Stimulated activated CD8-positive, alpha-beta memory T cell treated with anti-CD3 and anti-CD28 coated beads, Interleukin-2, amount 100 ng/mL, for 48 hours (primary cell): ENCODE measurements at regions not wholly inside any gene's neighbourhood (a gene's known extent, or its start where the extent isn't known, plus 50 kb on each side); places are given as distances from the start of the nearest gene placed in this dataset.
"Not testable (repeated sequence)": the region's sequence is repeated elsewhere in the genome, so short reads cannot be mapped to it uniquely, and the experiment has no call there.

ENCODE experiments used
- DNase-seq, 2 donors: peaks; one replicate each; pipeline ENCODE4 v3.0.0-alpha.2; 2020; ENCODE audit warnings: low read depth in 2 of 2

DNA sequence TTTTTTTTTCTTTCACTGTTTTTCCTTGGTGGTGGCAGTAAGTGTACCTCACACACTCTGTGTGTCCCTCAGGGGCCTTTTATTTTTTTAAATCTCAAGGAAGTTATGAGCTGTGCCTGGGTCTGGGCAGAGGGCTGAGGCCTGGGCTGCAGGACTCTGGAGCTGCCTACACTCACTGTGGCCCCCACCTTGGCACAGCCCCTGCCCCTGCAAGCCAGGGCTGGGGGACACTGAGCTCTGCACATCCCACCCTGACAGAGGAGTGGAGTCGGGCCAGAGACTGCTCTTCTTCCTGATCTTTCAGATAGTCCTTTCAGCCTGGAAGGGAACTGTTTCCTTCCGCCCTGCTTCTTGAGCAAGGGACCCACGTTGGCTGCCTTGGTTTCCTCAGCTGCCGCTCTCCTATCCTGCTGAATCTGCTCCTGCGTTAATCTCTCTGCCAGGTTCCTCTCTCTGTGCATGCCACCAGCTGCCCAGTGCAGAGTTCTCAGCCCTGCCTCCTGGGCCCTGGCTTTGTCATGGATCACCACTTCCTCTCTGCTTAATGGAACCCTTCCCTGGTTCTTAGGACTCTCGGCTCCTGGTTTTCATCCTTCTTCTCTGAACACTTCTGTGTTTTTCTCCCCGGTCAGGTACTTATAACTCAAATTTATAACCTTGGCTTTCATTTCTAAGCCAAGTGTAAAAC is 502.3 kb downstream of the DIRAS2 start:
- DNase-seq: no peak

DNA sequence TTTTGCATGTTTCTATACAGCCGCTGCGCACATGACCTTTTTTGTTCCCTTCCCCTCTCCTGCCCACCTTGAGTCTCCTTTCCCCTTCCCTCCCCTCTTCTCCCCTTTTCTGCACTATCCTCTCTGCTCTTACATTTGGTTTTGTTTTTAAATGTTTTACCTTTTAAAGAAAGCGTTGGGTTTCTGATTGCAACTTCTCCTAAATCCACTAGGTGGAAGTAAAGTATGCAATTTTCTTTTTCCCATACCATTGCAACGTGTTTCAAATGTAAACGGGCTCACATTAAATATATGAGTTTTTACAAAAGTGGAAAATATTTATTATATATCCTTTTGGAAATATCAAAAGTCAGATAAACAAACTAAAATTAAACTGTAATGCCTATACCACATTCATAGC is 500.9 kb downstream of the DIRAS2 start:
- DNase-seq: no peak

DNA sequence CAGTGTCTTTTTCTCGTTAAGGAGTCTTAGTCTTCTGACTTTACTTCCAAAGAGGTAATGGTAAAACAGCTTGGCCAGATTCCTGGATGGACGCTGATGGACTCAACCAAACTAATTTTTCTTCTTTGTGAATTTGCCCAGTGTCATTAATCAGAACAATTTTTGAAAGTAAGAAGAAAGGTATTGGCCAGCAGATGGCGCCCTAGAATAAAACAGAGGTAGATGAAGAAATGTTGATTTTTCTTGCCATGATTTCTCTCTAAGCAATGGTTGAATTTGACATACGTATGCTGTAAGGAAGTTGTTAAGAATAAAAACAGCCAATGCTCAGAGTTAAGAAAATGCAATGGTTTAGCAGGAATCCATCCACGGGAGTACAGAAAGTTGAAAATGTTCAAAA is 500.0 kb downstream of the DIRAS2 start:
- peak; percentile 16 to 23 for DNase-seq

DNA sequence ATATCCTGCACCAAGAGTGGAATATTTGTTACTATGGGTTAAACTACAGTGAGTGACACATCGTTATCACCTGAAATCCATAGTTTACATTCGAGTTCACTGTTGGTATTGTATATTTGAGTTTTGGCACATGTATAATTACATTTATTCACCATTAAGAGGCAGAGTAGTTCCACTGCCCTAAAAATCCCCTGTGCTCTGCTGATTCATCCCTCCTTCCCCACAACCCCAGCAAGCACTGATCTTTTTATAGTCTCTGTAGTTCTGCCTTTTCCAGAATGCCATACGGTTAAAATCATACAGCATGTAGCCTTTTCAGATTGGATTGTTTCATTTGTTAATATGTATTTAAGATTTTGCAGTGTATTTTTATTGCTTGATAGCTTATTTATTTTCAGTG is 495.2 kb downstream of the DIRAS2 start:
- DNase-seq: no peak

DNA sequence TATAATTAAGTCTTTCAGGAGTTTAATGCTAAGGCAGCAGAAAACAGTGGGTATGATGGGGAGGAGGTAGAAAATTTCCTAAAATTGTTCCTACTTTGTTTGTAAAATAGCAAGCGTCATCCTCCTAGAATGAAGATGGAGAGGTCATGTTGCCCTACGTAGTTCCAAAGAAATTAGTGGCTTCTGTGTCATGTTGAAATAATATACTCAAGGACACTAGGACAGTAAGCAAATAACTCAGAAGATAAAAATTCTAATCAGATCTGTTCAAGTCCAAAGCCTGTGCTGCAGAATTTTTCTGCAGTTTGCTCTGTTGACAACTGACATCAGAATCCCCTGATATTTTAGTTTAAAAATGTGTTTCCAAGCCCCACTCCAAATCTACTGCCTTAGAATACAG is 486.3 kb downstream of the DIRAS2 start:
- DNase-seq: no peak

DNA sequence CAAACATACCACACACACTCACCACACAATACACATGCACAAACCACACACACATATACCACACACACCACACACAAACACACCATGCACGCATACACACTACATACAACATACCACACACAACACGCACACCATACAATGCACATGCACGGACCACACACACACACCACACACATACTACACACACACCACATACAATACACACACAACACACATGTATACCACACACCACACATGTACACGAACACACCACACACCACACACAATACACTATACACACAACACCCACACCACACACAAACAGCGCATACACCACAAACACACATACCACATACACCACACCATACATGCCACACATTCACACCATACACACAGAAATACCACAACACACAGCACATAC is 480.3 kb downstream of the DIRAS2 start:
- DNase-seq: no peak

DNA sequence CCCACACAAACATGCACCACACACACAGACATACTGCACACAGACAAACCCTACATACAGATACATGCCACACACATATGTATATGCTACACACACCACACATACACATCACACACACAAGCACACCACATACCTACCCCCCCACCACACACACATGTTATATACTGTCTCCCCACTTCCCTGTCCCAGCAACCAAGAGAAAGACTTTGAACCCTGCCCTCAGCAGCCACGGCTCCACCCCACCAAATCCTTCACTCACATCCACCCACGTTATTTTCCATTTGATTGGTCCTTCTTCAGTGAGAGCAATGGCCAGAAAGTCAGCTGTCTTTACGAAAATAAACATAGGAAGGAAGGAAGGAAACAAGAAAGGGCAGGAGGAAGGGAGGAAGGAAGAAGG is 479.8 kb downstream of the DIRAS2 start:
- no peak for DNase-seq

DNA sequence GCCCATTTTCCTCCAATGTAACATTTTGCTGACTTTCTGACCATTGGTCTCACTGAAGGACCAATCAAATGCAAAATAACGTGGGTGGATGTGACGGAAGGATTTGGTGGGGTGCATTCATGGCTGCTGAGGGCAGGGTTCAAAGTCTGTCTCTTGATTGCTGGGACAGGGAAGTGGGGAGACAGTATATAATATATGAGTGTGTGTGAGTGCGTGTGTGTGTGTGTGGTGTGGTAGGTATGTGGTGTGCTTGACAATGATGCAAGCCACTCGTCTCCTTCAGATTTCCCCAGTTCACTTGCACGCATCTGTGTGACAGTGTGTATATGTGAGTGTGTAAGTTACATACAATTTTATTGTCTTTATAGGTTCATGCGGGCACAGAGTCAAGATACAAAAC is 477.3 kb downstream of the DIRAS2 start:
- DNase-seq: no peak

DNA sequence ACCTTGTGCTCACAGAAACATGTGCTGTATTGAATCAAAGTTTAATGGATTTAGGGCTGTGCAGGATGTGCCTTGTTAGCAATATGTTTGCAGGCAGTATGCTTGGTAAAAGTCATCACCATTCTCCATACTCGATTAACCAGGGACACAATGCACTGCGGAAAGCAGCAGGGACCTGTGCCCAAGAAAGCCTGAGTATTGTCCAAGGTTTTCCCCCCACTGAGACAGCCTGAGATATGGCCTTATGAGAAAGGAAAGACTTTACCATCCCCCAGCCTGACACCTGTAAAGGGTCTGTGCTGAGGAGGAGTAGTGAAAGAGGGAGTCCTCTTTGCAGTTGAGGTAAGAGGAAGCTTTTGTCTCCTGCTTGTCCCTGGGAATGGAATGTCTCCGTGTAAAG is 476.2 kb downstream of the DIRAS2 start:
- DNase-seq: not testable (repeated sequence)

DNA sequence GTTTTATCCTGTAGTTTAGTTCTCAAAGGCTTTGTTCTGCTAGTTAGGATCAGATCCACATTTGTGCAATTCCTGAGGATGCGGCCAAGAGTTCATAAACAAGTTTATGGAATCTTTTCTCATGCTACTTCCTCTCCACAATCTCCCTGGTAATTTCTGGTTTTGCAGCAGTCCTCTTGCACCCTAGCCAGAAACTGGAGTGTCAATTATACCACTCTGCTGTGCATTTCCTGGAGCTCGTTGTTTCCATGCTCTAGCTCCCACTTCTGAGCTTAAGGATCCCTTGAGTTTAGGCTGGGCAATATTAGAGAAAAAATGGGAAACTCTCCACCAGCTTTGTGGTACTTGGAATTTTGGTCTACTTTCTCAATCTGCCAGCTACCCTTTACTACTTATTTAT is 474.7 kb downstream of the DIRAS2 start:
- no peak for DNase-seq

DNA sequence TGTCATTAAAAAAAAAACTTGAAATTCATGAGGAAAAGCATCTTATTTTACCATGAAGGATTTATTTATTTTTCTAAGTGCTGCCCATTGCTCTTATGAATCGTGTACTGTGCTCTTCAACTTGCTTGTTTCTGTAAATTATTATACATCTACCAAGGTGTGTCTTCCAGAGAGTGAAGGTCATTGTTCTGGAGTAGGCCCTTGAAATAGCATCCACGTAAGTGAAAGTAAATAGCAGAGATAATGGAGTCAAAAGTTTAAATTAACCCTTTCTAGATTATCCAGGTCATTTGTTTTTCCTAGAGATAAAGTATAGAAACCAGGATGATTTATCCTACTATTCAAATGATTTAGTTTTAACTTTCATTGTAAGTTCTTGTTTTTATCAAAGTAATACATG is 473.1 kb downstream of the DIRAS2 start:
- no peak for DNase-seq

DNA sequence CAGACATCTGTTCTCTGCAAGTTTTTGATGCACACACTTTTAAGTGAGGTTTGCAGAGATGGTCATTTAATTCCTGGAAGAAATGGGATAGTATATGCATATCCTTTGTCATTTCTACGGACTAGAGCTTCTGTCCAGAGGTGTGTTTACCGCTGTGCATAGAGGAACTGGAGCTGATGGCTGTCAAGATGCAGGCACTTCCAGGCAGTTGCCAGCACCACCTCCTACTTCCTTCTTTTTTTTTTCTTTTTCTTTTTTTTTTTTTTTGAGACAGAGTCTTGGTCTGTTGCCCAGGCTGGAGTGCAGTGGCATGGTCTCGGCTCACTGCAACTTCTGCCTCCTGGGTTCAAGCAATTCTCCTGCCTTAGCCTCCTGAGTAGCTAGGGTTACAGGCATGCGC is 468.7 kb downstream of the DIRAS2 start:
- DNase-seq: not testable (repeated sequence)

DNA sequence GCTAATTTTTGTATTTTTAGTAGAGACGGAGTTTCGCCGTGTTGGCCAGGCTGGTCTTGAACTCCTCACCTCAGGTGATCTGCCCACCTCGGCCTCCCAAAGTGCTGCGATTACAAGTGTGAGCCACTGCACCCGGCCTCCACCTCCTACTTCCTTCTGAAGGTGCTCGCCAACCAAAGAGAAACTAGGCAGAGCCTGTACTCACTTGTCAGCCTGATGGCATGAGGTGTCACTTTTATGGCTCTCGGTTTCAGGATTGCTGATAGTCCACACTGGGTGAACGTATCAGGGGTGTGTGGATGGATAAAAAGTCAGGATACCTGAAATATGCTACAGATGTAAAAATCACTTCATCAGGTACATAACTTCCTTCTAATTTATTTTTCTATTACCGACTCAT is 468.3 kb downstream of the DIRAS2 start:
- not testable (repeated sequence) for DNase-seq

DNA sequence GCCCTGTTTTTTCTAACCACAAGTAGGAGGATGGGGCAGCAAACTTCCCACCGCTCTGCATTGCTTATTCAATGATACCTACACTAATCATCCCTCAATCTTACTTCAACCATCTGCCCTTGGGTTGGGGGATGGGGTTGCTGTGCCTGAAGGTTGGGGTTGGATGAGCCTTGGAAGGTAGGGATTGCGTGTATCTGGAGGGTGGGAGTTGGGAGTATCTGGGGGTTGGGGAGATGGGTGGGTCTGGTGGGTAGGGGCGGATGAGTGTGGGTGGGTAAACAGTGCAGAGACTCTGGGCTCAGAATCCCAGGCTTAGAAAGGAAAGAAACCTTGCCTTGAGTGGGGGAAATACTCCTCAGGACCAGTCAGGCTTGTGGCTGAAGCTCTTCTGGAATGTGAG is 467.4 kb downstream of the DIRAS2 start:
- DNase-seq: no peak

DNA sequence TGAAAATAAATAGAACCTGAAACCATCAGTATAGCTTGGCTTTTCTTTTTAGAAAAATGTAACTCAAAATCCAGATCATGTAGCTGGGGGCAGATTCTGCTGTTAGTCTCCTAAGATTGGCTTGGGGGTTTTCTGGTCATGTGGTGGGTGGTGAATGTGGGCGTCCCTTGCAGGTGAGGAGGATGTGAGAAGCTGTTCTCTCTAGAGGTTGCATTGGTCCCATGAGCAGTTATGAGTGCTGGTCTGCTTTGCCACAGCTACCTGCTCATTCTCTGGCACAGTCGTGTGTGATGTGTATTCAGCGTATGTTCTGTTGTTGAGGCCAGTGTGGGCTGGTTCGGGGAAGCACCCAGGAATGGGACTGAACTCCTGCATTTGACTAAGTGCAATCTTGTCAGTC is 466.8 kb downstream of the DIRAS2 start:
- DNase-seq: no peak

DNA sequence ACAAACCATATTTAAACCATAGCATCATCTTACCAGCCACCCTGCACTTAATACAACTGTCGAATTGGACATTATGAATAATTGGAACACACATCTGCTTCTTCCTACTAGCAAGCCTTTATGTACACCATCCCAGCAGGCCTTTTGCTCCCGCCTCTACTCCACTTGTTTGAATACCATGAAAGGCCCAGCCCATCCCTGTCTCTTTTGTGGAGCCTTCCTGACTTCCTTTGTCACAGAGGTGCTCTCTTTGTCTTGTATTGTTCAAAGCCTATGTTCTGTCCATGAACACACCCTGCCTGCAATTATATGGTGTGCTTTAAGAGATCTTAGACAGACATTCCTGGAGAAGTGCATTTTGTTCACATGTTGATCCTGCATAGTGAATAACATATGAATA is 465.7 kb downstream of the DIRAS2 start:
- no peak for DNase-seq

DNA sequence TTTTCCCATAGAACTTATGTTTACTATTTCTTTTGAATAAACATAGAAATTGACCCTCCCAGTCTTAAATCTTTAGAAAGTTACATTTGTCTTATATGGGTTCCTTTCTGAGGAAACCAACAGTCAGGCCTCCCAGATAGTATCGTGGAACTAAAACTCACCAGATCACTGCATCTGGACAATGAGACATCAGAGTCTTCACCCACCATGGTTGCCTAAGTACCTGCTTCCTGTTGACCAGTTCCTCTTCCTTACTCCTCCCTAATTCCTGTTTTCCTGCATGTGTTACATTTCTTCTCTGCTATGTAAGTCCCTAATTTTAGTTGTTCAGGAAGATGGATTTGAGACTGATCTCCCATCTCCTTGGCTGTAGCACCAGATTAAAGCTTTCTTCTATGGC is 462.2 kb downstream of the DIRAS2 start:
- DNase-seq: no peak

DNA sequence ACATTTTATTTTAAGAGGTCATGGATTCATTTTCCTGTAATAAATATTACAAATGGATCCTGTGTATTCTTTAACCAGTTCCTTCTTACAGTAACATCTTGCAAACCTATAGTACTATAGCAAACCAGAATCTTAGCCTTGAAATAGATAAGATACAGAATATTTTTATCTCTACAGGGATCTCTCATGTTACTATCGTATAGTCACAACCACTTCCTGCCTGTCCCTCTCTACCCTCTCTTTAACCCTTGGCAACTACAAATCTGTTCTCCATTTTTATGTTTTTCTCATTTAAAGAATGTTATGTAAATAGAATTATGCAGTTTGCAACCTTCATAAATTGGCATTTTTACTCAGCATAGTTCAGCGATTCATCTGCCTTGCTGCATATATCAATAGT is 454.0 kb downstream of the DIRAS2 start:
- no peak for DNase-seq

DNA sequence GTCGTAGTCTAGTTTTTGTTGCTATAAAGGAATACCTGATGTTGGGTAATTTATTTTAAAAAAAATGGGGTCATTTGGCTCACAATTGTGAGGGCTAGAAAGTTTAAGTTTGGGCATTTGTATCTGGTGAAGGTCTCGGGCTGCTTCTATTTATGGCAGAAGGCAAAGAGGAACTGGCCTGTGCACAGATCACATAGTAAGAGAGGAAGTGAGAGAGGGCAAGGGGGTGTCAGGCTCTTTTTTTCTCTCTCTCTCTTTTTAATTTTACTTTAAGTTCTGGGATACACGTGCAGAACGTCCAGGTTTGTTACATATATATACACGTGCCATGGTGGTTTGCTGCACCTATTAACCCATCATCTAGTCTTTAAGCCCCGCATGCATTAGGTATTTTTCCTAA is 453.3 kb downstream of the DIRAS2 start:
- no peak for DNase-seq

DNA sequence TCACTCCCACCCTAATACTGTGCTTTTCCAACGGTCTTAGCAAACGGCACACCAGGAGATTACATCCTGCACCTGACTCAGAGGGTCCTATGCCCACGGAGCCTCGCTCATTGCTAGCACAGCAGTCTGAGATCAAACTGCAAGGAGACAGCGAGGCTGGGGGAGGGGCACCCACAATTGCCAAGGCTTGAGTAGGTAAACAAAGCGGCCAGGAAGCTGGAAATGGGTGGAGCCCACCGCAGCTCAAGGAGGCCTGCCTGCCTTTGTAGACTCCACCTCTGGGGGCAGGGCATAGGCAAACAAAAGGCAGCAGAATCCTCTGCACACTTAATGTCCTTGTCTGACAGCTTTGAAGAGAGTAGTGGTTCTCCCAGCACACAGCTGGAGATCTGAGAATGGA is 450.2 kb downstream of the DIRAS2 start:
- DNase-seq: not testable (repeated sequence)

DNA sequence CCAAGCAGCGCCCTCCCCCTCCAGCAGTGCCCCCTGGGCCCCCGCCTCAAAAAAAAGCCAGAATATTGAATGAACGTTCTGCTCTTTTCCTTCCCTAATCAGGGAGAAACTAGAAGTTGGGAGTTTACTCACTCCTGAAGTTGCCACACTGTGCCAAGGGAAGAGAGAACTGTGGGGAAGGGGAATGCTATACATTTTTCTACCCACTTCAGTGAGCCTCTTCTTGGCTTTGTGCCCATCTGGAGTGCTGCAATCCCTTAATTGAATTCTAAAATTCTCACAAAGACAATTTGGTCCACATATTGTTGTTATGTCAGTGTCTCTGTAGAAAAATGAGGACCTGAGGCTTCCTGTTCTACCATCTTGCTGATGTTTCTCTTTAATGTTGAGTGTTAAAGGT is 443.7 kb downstream of the DIRAS2 start:
- no peak for DNase-seq

DNA sequence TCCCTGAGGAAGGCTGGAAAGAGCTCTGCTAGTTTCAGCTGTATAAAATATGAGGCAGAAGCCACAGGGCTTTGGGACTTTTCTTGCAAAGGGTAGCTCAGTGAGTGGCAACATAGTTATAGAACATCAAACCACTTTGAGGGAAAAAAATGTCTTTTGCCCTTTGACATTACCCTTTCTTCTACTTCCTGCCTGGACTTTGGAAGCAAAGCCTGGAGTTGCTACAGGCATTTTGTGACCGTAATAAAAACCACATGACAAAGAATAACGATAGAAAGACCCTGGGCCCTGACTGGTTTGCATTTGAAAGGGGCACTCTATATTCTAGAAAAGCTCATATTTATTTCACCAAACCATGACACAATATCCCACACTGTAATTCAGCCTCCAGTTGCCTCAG is 440.9 kb downstream of the DIRAS2 start:
- DNase-seq: no peak

DNA sequence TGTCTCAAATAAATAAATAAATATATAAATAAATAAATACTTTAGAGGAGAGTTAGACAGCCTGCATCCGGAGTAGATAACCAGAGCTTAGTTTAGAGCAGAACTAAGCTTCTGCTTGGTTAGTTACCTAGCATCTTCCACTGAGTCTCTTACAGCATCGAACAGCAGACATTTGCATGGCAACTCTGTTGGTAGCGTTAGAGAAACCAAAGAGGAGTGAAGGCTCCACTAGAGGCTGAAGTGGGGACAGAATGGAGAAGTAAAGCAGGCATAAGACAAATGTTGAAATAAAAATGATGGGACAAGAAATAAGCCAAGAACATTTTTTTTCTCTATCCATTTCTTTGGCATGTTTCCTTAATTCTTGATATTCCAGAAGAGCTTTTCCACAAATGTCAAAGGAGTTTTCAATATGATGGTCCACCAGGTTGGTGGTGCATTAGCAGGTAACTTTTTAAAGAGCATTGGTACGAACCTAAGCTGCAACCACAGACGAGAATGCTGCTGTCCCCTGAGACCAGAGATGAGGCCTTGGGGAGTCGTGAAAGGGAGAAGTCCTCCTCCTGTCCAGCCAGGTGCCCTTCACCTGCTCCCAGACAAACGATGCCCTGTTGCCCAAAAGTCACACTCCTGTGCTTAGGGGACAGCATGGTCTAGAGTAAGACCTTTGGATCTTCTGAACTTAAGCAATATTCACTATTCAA is 438.3 kb downstream of the DIRAS2 start:
- no peak for DNase-seq

DNA sequence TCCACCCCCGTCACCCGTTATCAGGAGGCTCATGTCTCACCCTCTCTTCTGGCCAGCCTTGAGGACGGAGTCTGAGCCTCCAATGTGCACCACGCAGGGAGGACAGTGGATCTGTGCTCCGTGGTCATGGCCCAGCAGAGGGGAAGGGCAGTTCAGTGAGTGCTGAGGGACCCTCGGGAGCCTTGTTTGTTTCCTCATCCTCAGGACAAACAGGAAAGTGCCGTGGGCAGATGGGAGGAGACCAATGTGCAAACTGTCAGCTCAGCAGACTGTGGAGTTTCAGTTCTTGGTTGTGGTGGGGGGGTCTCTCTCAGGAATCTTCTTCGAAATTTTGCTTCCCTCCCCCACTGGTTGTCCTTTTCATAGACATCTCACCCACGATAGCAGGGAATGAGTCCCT is 429.6 kb downstream of the DIRAS2 start:
- DNase-seq: not testable (repeated sequence)
